Right atrium auricular region (tissue), 2 donors: ENCODE measurements at regions not wholly inside any gene's neighbourhood (a gene's known extent, or its start where the extent isn't known, plus 50 kb on each side); places are given as distances from the start of the nearest gene placed in this dataset.

Source experiments
- DNase-seq: peaks from one replicate; pipeline ENCODE4 v3.0.0-alpha.2; 2019; ENCODE audit warnings: low spot score
- H3K27ac ChIP-seq, 2 donors: fragments of 200-600 bp; sonication (generic); 1 replicate in 1 of 2; 2 replicates in 1 of 2; pipeline ENCODE4 v1.5.1; 2016 to 2019
- H3K27me3 ChIP-seq, 2 donors: fragments of 200-600 bp; sonication (generic); one replicate each; pipeline versions ENCODE4 v1.5.1 to v1.6.0; 2017 to 2019
- H3K36me3 ChIP-seq: fragments of 200-600 bp; sonication (generic); one replicate; pipeline ENCODE4 v1.5.1; 2016
- H3K4me1 ChIP-seq, 2 donors: fragments of 200-600 bp; sonication (generic); one replicate each; pipeline versions ENCODE4 v1.5.1 to v1.6.0; 2017 to 2019
- H3K4me3 ChIP-seq, 2 donors: fragments of 200-600 bp; sonication (generic); 1 replicate in 1 of 2; 2 replicates in 1 of 2; pipeline ENCODE4 v1.5.1; 2017 to 2019; ENCODE audit warnings: mild to moderate bottlenecking in 1 of 2, moderate library complexity in 1 of 2
- H3K9me3 ChIP-seq, 2 donors: fragments of 200-600 bp; sonication (generic); one replicate each; pipeline ENCODE4 v1.5.1; 2019
- TF ChIP-seq, protein P1 (sequence below), 2 donors: fragments of 200-600 bp; sonication (generic); IDR thresholded peaks; one replicate each; pipeline ENCODE4 v1.5.1; 2019; ENCODE audit warnings: antibody characterized with exemption in 2 of 2

DNA sequence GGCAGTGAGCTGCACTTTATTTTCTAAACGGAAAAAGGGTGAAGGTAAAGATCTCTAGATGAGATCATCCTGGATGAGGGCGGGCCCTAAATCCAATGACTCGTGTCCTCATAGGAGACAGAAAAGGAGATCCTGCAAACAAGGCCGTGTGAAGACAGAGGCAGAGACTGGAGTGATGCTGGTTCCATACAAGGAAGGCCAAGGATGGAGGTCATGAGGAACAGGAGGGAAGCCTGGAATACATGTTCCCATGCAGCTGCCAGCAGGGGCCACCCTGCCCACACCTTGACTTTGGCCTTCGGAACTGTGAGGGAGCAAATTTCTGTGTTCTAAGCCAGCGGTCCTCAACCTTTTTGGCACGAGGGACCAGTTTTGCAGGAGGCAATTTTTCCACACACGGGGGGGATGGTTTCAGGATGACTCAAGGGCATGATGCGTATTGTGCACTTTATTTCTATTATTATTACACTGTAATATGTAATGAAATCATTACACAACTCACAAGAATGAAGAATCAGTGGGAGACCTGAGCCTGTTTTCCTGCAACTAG, 94.3 kb downstream of the PSMG1 start:
- Histone ChIP-seq H3K9me3 (no peaks in the 10 kb centered on the region), H3K4me1 (peaks cover 0 to 39% of the 10 kb centered on the region in 2 donors), H3K36me3 (no peaks in the 10 kb centered on the region), H3K4me3 (no peak overlapping the region), H3K27ac (peak overlapping the region; percentile 90 to 92), H3K27me3 (no peaks in the 10 kb centered on the region)
- TF ChIP-seq, protein P1, sequence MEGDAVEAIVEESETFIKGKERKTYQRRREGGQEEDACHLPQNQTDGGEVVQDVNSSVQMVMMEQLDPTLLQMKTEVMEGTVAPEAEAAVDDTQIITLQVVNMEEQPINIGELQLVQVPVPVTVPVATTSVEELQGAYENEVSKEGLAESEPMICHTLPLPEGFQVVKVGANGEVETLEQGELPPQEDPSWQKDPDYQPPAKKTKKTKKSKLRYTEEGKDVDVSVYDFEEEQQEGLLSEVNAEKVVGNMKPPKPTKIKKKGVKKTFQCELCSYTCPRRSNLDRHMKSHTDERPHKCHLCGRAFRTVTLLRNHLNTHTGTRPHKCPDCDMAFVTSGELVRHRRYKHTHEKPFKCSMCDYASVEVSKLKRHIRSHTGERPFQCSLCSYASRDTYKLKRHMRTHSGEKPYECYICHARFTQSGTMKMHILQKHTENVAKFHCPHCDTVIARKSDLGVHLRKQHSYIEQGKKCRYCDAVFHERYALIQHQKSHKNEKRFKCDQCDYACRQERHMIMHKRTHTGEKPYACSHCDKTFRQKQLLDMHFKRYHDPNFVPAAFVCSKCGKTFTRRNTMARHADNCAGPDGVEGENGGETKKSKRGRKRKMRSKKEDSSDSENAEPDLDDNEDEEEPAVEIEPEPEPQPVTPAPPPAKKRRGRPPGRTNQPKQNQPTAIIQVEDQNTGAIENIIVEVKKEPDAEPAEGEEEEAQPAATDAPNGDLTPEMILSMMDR (IDR thresholded peaks at IDR 0.05): no peak
- DNase-seq: no peak

DNA sequence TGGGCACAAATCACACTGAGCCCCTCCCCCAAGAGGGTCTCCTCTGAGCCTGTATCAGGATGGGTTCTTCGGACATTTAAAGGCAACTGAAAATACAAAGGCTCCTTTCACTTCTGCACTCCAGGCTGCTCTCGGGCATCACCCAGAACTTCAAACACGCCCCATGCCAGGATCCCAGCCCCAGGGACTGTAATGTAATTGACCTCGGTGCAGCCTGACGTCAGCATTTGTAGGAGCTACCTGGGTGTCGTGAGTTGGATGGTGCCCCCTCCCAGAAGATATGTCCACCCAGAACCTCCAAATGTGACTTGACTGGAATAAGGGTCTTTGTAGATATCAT, 95.2 kb downstream of the PSMG1 start:
- H3K27ac ChIP-seq: peak overlapping the region; percentile 90 to 92
- H3K36me3 ChIP-seq: no peaks in the 10 kb centered on the region
- no peak for DNase-seq
- H3K9me3 ChIP-seq: no peaks in the 10 kb centered on the region
- peaks cover 0 to 46% of the 10 kb centered on the region in 2 donors for H3K4me1 ChIP-seq
- TF ChIP-seq, protein P1 (IDR thresholded peaks at IDR 0.05): no peak
- no peaks in the 10 kb centered on the region for H3K27me3 ChIP-seq
- no peak overlapping the region for H3K4me3 ChIP-seq

GRCh38 chr21:39087238-39088030, 95.8 kb downstream of the PSMG1 start:
- peaks cover 0 to 51% of the 10 kb centered on the region in 2 donors for H3K4me1 ChIP-seq
- no peak for DNase-seq
- H3K9me3 ChIP-seq: no peaks in the 10 kb centered on the region
- H3K36me3 ChIP-seq: no peaks in the 10 kb centered on the region
- peak overlapping the region; percentile 90 to 92 for H3K27ac ChIP-seq
- H3K27me3 ChIP-seq: no peaks in the 10 kb centered on the region
- TF ChIP-seq, protein P1 (IDR thresholded peaks at IDR 0.05): no peak
- no peak overlapping the region for H3K4me3 ChIP-seq

DNA sequence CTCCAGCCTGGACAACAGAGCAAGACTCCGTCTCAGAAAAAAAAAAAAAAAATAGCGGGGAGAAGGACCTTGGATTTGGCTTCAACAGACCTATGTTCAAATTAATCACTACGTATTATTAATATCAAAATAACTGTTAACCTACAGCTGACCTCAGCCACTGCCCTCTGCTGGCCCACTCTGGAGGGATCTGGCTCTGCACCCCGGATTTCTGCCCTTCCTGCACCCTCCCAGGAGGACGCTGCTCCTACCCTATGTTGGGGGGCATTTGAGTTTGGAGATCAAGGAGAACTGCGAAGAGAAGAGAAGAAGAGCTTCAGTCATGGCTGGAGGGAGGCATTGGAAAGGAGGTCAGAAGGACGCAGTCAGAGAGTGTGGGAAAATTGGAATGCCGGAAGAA, 96.7 kb downstream of the PSMG1 start:
- no peaks in the 10 kb centered on the region for H3K36me3 ChIP-seq
- no peak overlapping the region for H3K4me3 ChIP-seq
- no peaks in the 10 kb centered on the region for H3K9me3 ChIP-seq
- H3K4me1 ChIP-seq: peaks cover 0 to 50% of the 10 kb centered on the region in 2 donors
- no peaks in the 10 kb centered on the region for H3K27me3 ChIP-seq
- H3K27ac ChIP-seq: peak overlapping the region; percentile 90 to 92
- no peak for DNase-seq
- TF ChIP-seq, protein P1 (IDR thresholded peaks at IDR 0.05): no peak

- H3K4me1 ChIP-seq: peaks cover 0 to 44% of the 10 kb centered on the region in 2 donors
- TF ChIP-seq, protein P1 (IDR thresholded peaks at IDR 0.05): no peak
These were observed 97.3 kb downstream of the PSMG1 start for GRCh38 chr21:39085843-39086405.

More at GRCh38 chr21:39085843-39086405, 97.3 kb downstream of the PSMG1 start:
- no peak for DNase-seq
- no peaks in the 10 kb centered on the region for H3K9me3 ChIP-seq
- no peaks in the 10 kb centered on the region for H3K27me3 ChIP-seq
- H3K27ac ChIP-seq: peak overlapping the region in 1 of 2 donors; percentile 90
- H3K4me3 ChIP-seq: no peak overlapping the region
- no peaks in the 10 kb centered on the region for H3K36me3 ChIP-seq
